Thyroid gland (tissue), 4 donors: ENCODE measurements at regions not wholly inside any gene's neighbourhood (a gene's known extent, or its start where the extent isn't known, plus 50 kb on each side); places are given as distances from the start of the nearest gene placed in this dataset.

Source experiments
- CTCF ChIP-seq, 6 experiments: fragments of 200-600 bp in 3 of 6; fragments of 450-650 bp in 3 of 6; sonication (generic) in 3 of 6; IDR thresholded peaks; one replicate each; pipeline ENCODE4 v1.5.1; 2016 to 2019; ENCODE audit warnings: antibody characterized with exemption in 6 of 6, mild to moderate bottlenecking in 2 of 6, inconsistent platforms in 1 of 6, moderate library complexity in 1 of 6
- POLR2A ChIP-seq, 2 donors: fragments of 450-650 bp; IDR thresholded peaks; one replicate each; pipeline ENCODE4 v1.6.1; 2017; ENCODE audit warnings: antibody characterized with exemption in 2 of 2, mild to moderate bottlenecking in 2 of 2, moderate library complexity in 1 of 2

- TF ChIP-seq POLR2A (IDR thresholded peaks at IDR 0.05) (no peak), CTCF (IDR thresholded peaks at IDR 0.05) (no peak)
Observed at GRCh38 chr6:19298421-19298820, 538.7 kb upstream of the ID4 start.
